HL-60 (cell line): ENCODE measurements at regions not wholly inside any gene's neighbourhood (a gene's known extent, or its start where the extent isn't known, plus 50 kb on each side); places are given as distances from the start of the nearest gene placed in this dataset.

Source experiments
- DNase-seq, 2 experiments: peaks; one replicate each; pipeline ENCODE4 v3.0.0-alpha.2; 2010 to 2020; ENCODE audit warnings: low read depth in 1 of 2, low spot score in 1 of 2
- H3K27ac ChIP-seq: fragments of 250-450 bp; sonication (Bioruptor Pico); replicated peaks from 2 replicates; pipeline ENCODE4 v1.5.1; 2020; ENCODE audit warnings: mild to moderate bottlenecking, moderate library complexity
- H3K27me3 ChIP-seq: fragments of 250-450 bp; sonication (Bioruptor Pico); 2 replicates; pipeline ENCODE4 v1.5.1; 2021; ENCODE audit warnings: mild to moderate bottlenecking, moderate library complexity; ENCODE audit not compliant: insufficient read depth, poor library complexity, severe bottlenecking
- H3K4me3 ChIP-seq: replicated peaks from 2 replicates; pipeline ENCODE4 v1.5.1; 2011; ENCODE audit warnings: mild to moderate bottlenecking, control low read depth, low read length; ENCODE audit not compliant: insufficient read depth
- GABPA ChIP-seq: IDR thresholded peaks from 2 replicates; pipeline ENCODE4 v1.6.1; 2012; ENCODE audit warnings: low read depth
- POLR2AphosphoS5 ChIP-seq: IDR thresholded peaks from 2 replicates; pipeline ENCODE4 v1.6.1; 2012; ENCODE audit warnings: low read depth
- SPI1 ChIP-seq: IDR thresholded peaks from 2 replicates; pipeline ENCODE4 v1.6.1; 2012; ENCODE audit warnings: low read depth, mild to moderate bottlenecking, borderline replicate concordance
- TF ChIP-seq, protein P1 (sequence below): IDR thresholded peaks from one replicate; pipeline ENCODE4 v1.5.1; 2011; ENCODE audit warnings: low read length, control low read depth, inconsistent platforms; ENCODE audit not compliant: insufficient read depth
- TF ChIP-seq, protein P2 (sequence below): IDR thresholded peaks from 2 replicates; pipeline ENCODE4 v1.6.1; 2012; ENCODE audit warnings: low read depth; ENCODE audit not compliant: insufficient replicate concordance

DNA sequence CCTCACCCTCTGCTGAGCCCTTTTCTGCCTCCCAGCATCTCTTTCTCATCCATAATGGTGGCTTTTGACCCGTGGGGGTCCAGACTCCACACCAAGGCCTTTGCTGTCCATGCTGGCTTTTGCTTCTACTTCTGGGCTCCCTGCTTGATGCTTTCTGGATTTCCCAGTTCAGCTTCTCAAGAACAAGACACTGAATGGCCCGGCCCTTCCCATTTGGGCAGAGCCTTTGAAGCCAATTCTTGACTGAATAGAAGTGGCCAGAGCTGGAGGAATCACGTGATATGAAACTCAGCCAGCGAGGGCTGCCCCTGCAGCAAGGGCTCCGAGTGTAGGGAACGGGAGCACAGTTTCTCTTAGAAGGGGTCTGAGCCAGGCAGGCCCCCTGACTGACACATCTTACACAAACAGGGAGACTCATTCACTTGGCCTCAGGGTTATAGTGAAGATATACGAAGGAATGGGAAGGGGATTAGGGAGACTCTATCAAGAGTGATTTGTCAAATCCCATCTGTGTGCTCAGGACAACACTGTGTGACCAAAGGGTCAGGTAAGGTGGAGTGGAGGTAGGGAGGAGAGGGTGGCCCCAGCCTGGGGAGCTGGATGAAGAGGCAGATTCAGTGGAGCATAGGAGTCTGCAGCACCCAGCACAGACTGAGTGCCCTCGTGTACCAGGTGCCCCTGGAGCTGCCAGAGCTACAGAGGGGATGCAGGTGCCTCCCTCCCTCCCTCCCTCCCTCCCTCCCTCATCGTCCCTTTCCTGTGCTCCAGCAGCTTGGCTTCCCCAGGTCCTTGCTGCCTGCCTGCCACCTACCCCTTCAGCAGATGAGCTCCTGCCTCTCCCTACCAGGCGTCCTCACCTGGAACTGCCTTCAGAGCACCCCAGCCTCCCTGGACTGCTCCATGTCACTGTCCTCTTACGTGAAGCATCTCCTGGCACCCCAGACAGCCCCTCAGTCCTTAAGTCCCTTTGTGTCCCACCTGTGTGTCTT lies 106.0 kb downstream of the TRIM29 start:
- no peaks in the 10 kb centered on the region for H3K27me3 ChIP-seq
- no peak overlapping the region for H3K4me3 ChIP-seq
- DNase-seq = no peak
- no peak overlapping the region for H3K27ac ChIP-seq
- TF ChIP-seq SPI1 = no peak
- TF ChIP-seq, protein P1, sequence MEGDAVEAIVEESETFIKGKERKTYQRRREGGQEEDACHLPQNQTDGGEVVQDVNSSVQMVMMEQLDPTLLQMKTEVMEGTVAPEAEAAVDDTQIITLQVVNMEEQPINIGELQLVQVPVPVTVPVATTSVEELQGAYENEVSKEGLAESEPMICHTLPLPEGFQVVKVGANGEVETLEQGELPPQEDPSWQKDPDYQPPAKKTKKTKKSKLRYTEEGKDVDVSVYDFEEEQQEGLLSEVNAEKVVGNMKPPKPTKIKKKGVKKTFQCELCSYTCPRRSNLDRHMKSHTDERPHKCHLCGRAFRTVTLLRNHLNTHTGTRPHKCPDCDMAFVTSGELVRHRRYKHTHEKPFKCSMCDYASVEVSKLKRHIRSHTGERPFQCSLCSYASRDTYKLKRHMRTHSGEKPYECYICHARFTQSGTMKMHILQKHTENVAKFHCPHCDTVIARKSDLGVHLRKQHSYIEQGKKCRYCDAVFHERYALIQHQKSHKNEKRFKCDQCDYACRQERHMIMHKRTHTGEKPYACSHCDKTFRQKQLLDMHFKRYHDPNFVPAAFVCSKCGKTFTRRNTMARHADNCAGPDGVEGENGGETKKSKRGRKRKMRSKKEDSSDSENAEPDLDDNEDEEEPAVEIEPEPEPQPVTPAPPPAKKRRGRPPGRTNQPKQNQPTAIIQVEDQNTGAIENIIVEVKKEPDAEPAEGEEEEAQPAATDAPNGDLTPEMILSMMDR = no peak
- TF ChIP-seq, protein P2, sequence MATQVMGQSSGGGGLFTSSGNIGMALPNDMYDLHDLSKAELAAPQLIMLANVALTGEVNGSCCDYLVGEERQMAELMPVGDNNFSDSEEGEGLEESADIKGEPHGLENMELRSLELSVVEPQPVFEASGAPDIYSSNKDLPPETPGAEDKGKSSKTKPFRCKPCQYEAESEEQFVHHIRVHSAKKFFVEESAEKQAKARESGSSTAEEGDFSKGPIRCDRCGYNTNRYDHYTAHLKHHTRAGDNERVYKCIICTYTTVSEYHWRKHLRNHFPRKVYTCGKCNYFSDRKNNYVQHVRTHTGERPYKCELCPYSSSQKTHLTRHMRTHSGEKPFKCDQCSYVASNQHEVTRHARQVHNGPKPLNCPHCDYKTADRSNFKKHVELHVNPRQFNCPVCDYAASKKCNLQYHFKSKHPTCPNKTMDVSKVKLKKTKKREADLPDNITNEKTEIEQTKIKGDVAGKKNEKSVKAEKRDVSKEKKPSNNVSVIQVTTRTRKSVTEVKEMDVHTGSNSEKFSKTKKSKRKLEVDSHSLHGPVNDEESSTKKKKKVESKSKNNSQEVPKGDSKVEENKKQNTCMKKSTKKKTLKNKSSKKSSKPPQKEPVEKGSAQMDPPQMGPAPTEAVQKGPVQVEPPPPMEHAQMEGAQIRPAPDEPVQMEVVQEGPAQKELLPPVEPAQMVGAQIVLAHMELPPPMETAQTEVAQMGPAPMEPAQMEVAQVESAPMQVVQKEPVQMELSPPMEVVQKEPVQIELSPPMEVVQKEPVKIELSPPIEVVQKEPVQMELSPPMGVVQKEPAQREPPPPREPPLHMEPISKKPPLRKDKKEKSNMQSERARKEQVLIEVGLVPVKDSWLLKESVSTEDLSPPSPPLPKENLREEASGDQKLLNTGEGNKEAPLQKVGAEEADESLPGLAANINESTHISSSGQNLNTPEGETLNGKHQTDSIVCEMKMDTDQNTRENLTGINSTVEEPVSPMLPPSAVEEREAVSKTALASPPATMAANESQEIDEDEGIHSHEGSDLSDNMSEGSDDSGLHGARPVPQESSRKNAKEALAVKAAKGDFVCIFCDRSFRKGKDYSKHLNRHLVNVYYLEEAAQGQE = no peak
- no peak for TF ChIP-seq POLR2AphosphoS5
- no peak for TF ChIP-seq GABPA

DNA sequence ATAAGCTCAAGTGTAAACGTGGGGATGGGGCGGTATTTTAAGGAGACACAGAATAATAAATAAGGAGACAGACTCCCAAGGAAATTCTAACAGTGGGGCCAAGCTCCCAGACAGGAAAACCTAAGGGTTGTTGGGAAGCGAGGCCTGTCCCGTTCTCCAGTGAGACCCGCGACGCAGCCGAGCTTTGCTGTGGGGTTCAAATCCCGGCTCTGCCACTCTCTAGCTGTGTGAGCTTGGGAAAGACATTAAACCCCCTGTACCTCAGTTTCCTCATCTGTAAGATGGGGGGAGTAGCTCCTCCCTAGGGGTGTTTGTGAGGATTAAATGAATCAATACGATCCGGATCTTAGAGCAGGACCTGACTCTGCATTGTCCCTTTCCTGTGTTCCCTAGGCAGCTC lies 106.8 kb downstream of the TRIM29 start:
- no peaks in the 10 kb centered on the region for H3K27me3 ChIP-seq
- no peak for DNase-seq
- no peak overlapping the region for H3K27ac ChIP-seq
- H3K4me3 ChIP-seq = no peak overlapping the region
- TF ChIP-seq, protein P2 = no peak
- TF ChIP-seq SPI1 = no peak
- TF ChIP-seq, protein P1 = no peak
- no peak for TF ChIP-seq POLR2AphosphoS5
- no peak for TF ChIP-seq GABPA

DNA sequence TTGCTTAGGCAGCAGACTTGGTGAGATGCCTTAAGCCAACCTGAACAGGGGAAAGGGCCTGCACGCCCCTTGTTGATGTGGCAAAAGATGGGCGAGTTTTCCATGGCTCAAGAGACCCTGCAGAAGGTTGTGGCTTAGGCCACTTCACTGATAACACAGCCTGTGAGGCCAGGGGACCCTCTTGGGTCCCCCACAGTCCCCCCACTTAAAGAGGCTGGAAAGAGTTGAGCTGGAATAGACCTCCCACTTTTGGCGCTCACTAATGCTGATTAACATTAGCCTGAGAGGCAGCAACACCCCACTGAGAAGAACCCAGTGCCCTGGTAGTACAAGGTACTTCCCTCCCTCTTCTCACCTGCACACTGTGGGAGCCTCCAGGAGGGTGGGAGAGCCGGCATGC lies 107.5 kb downstream of the TRIM29 start:
- no peaks in the 10 kb centered on the region for H3K27me3 ChIP-seq
- no peak overlapping the region for H3K4me3 ChIP-seq
- no peak overlapping the region for H3K27ac ChIP-seq
- TF ChIP-seq GABPA = no peak
- no peak for DNase-seq

DNA sequence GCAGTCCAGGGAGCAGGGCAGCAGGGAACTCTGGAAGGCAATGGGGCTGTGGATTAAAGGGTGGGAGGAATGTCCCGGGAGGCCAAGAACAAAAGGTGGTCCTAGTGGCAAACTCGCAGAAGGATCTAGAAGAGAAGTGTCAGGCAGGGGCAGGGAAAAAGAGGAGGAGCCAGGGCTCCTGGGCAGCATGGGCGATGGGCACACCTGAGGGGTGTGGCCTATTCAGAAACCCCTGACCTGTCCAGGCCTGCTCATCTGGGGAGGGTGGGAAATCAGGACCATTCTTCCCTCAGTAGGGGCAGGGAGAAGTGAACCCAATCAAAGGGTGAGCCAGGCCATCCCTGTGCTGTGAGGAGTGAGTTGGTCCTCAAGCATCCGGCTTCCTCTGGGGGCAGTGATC lies 108.6 kb downstream of the TRIM29 start:
- TF ChIP-seq, protein P2 = no peak
- TF ChIP-seq SPI1 (no peak), GABPA (no peak), POLR2AphosphoS5 (no peak)
- TF ChIP-seq, protein P1 = no peak

More for the DNA sequence above, 108.6 kb downstream of the TRIM29 start:
- Histone ChIP-seq H3K4me3 (no peak overlapping the region), H3K27ac (no peak overlapping the region), H3K27me3 (no peaks in the 10 kb centered on the region)
- DNase-seq = no peak
